ENCODE measurements at regions not wholly inside any gene's neighbourhood (a gene's known extent, or its start where the extent isn't known, plus 50 kb on each side); places are given as distances from the start of the nearest gene placed in this dataset.

GRCh38 chr6:112920994-112921393 is 573.9 kb downstream of the RFPL4B start:
- TF ChIP-seq CTCF (IDR thresholded peaks at IDR 0.05): no peak

DNA sequence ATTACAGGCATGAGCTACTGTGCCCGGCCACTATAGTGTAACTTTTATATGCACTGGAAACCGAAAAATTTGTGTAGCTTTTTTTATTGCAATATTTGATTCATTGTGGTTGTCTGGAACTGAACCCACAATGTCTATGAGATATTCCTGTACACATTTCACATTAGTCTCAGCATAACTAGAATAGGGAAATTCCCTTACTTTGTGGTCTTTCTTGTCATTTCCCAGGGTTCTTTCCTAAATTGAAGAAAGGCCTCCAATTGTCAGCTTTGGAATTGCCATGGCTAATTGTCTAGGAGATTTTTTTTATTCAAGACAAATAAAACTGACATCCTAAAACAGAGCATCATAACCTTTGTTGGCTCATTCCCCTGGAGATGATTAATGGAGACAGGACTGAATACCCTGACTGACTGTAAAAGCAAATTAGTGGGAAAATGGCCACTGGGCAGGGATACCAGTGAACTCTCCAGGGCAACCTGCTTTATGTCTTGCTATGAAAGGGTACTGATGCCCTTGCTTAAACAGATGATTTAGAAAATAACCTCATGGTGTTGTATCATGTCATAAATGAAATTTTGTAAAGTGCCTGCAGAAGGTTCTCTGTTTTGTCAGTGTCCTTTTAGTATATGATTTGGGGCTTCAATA is 576.9 kb downstream of the RFPL4B start:
- no peak for TF ChIP-seq CTCF (IDR thresholded peaks at IDR 0.05)

- TF ChIP-seq CTCF (IDR thresholded peaks at IDR 0.05): no peak
Measured at GRCh38 chr6:112925702-112926101, 578.6 kb downstream of the RFPL4B start.

DNA sequence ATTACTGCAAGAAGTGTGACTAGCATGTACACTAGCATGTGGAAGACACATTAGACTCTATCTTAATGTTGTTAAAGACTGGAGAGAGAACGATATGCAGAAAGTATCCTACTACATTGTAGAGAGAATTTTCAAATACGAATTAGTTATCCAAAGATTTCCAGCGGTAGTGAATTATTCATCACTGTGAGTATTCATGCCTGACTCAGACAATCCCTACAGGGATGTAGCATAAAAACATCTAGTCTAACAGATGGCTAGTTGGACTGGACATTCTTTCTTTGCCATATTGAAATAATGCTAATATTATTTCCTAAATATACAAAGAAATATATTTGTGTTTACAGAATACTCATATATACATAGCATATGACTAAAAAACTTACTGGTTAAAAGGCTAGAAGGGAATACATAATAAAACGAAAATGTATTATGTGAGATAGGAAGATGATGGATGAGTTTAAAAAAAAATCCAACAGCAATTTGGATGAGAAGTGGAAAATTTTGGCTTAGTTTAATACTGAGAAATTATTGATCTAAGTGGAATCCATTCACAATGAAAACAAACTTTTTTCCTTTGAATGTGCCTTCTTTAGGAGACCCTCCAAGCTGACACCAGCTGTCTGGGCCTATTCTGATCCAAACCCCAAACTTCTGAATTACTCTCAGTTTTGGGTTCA is 580.7 kb downstream of the RFPL4B start:
- TF ChIP-seq CTCF (IDR thresholded peaks at IDR 0.05): no peak

DNA sequence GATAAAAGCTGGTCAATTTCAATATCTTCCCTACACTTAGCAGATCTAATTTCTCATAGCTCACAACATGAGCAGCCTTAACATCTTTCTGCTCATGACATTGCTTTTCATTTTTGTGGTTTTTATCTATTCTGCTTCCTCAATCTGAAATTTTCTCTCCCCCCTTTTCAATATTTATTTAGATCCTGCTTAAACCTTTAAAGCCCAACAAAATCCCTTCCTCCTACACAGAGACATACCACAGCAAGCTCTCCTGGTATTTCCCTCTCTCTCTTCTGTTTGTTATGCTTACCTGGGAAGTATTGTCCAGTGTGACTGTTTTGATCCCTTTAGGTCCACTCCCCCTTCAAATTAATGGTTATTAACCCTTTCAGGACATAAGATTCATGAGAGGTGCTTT is 582.5 kb downstream of the RFPL4B start:
- TF ChIP-seq CTCF (IDR thresholded peaks at IDR 0.05): no peak

DNA sequence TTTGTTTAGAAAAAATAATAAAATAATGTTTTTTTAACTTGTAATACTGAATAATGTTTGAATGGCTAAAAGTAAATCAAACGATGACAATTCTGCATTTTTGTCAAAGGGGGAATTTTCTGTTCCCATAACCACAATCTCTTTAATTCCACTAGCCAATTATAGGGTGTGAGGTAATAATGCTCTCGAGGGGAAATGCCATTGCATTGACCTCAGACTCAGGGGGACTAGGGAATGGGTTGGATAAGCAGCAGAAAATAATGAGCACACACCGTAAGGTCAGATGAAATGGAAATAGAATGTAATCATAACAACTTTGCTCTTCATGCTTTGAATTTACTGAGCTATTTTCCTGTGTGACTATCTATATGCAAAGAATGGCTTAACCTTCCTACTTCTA is 584.7 kb downstream of the RFPL4B start:
- no peak for TF ChIP-seq CTCF (IDR thresholded peaks at IDR 0.05)

DNA sequence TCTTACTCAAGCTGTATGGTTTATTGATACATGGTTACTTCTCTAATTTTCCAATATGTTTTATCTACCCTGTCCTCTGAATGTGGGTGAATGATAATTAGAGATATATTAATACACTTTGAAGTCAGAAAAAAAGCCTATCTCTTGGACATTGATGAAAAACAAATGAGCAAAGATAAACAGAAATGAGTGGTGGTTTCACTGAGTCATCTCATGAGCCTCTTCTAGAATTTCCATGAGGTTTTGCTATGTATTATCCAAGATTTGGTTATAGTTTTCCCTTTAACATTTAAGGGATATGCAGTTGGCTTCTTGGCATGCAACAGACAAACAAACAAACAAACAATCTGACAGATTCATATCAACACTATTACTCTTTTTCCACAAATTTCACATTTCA is 586.8 kb downstream of the RFPL4B start:
- no peak for TF ChIP-seq CTCF (IDR thresholded peaks at IDR 0.05)
